ENCODE measurements at regions not wholly inside any gene's neighbourhood (a gene's known extent, or its start where the extent isn't known, plus 50 kb on each side); places are given as distances from the start of the nearest gene placed in this dataset.
A peak's percentile ranks its signal among the peaks of the same experiment; 100 is the strongest.

GRCh38 chr1:67532452-67533216 is 102.4 kb upstream of the SERBP1 start:
- intact Hi-C loops (cut with DNase I; ENCODE audit: low total_unique reads), result loop anchor here (10.0 kb wide), 1 partner anchor 222 kb away; no protein-coding TSS in a partner anchor

GRCh38 chr1:67534627-67535065 is 104.4 kb upstream of the SERBP1 start:
- no peak overlapping the region for H3K4me3 ChIP-seq
- H3K27ac ChIP-seq, result peak overlapping the region in 1 of 4 donors; percentile 21
- peaks cover 2 to 25% (median 7%) of the 10 kb centered on the region in 4 donors for H3K4me1 ChIP-seq
- no peaks in the 10 kb centered on the region for H3K36me3 ChIP-seq
- TF ChIP-seq EP300 (IDR thresholded peaks at IDR 0.05; ENCODE audit: low read depth) (no peak), CTCF (IDR thresholded peaks at IDR 0.05) (no peak), POLR2A (IDR thresholded peaks at IDR 0.05) (no peak), POLR2AphosphoS5 (IDR thresholded peaks at IDR 0.05) (no peak)
- 34 to 39% methylated on average over 2 of the region's 2 CpGs for WGBS, 2 donors (ENCODE audit: low coverage in 1 of 2)
- no peaks in the 10 kb centered on the region for H3K27me3 ChIP-seq
- no peaks in the 10 kb centered on the region for H3K9me3 ChIP-seq
- in situ Hi-C loops (cut with MboI; ENCODE audit: low pct_ligation_motif_present in 1 of 4, low pct_unique_long_range_greater_than_20kb in 1 of 4, low sequenced_read_pairs in 3 of 4) (loop anchor here (5.0 to 25.0 kb wide), 6 partner anchors 220 to 803 kb away; no protein-coding TSS in a partner anchor), intact Hi-C loops (cut with DNase I; ENCODE audit: low total_unique reads) (loop anchor here (10.0 kb wide), 1 partner anchor 220 kb away; no protein-coding TSS in a partner anchor)
- DNase-seq, result no peak

More at GRCh38 chr1:67532452-67533216, 102.4 kb upstream of the SERBP1 start:
- TF ChIP-seq CTCF (IDR thresholded peaks at IDR 0.05) (peak; percentile 69 to 86 (median 77)), POLR2A (IDR thresholded peaks at IDR 0.05) (no peak)
- Histone ChIP-seq H3K4me1 (peaks cover 2 to 21% (median 7%) of the 10 kb centered on the region in 4 donors), H3K36me3 (no peaks in the 10 kb centered on the region), H3K4me3 (no peak overlapping the region), H3K27ac (no peak overlapping the region), H3K9me3 (no peaks in the 10 kb centered on the region), H3K27me3 (no peaks in the 10 kb centered on the region)
- peak; percentile 38 for DNase-seq
- WGBS, 2 donors (ENCODE audit: low coverage in 1 of 2), result 55 to 70% methylated on average over 6 to 7 of the region's 7 CpGs
- in situ Hi-C loops (cut with MboI; ENCODE audit: low pct_ligation_motif_present in 1 of 4, low pct_unique_long_range_greater_than_20kb in 1 of 4, low sequenced_read_pairs in 3 of 4), result loop anchor here (5.0 to 25.0 kb wide), 6 partner anchors 222 to 805 kb away; no protein-coding TSS in a partner anchor

GRCh38 chr1:67535474-67535873 is 105.3 kb upstream of the SERBP1 start:
- WGBS, 2 donors (ENCODE audit: low coverage in 1 of 2), result 0 to 6% methylated on average over 5 of the region's 5 CpGs
- H3K27me3 ChIP-seq, result no peaks in the 10 kb centered on the region
- intact Hi-C loops (cut with DNase I; ENCODE audit: low total_unique reads), result loop anchor here (10.0 kb wide), 1 partner anchor 219 kb away; no protein-coding TSS in a partner anchor
- no peak overlapping the region for H3K4me3 ChIP-seq
- peak; percentile 89 for DNase-seq
- no peaks in the 10 kb centered on the region for H3K9me3 ChIP-seq
- in situ Hi-C loops (cut with MboI; ENCODE audit: low pct_ligation_motif_present in 1 of 4, low pct_unique_long_range_greater_than_20kb in 1 of 4, low sequenced_read_pairs in 3 of 4), result loop anchor here (10.0 to 25.0 kb wide), 5 partner anchors 219 to 802 kb away; no protein-coding TSS in a partner anchor
- peaks cover 2 to 30% (median 7%) of the 10 kb centered on the region in 4 donors for H3K4me1 ChIP-seq
- no peaks in the 10 kb centered on the region for H3K36me3 ChIP-seq
- H3K27ac ChIP-seq, result no peak overlapping the region
- no peak for TF ChIP-seq POLR2A (IDR thresholded peaks at IDR 0.05)
- peak; percentile 86 to 97 (median 93) for TF ChIP-seq CTCF (IDR thresholded peaks at IDR 0.05)
- TF ChIP-seq POLR2AphosphoS5 (IDR thresholded peaks at IDR 0.05), result peak in 2 of 3 donors; percentile 16 to 68
- TF ChIP-seq EP300 (IDR thresholded peaks at IDR 0.05; ENCODE audit: low read depth), result no peak

- intact Hi-C loops (cut with DNase I; ENCODE audit: low total_unique reads) (loop anchor here (10.0 kb wide), 1 partner anchor 218 kb away; no protein-coding TSS in a partner anchor), in situ Hi-C loops (cut with MboI; ENCODE audit: low pct_ligation_motif_present in 1 of 4, low pct_unique_long_range_greater_than_20kb in 1 of 4, low sequenced_read_pairs in 3 of 4) (loop anchor here (10.0 to 25.0 kb wide), 5 partner anchors 218 to 800 kb away; no protein-coding TSS in a partner anchor)
- Histone ChIP-seq H3K27me3 (no peaks in the 10 kb centered on the region), H3K4me1 (peaks cover 2 to 32% (median 7%) of the 10 kb centered on the region in 4 donors), H3K36me3 (no peaks in the 10 kb centered on the region), H3K27ac (no peak overlapping the region), H3K9me3 (no peaks in the 10 kb centered on the region), H3K4me3 (no peak overlapping the region)
- TF ChIP-seq EP300 (IDR thresholded peaks at IDR 0.05; ENCODE audit: low read depth) (no peak), POLR2A (IDR thresholded peaks at IDR 0.05) (no peak), CTCF (IDR thresholded peaks at IDR 0.05) (no peak), POLR2AphosphoS5 (IDR thresholded peaks at IDR 0.05) (no peak)
- WGBS, 2 donors (ENCODE audit: low coverage in 1 of 2), result 74 to 80% methylated on average over 9 of the region's 9 CpGs
- no peak for DNase-seq
Observed at GRCh38 chr1:67536957-67537666, 106.9 kb upstream of the SERBP1 start.

All from transverse colon (tissue), 4 donors.